ENCODE measurements at regions not wholly inside any gene's neighbourhood (a gene's known extent, or its start where the extent isn't known, plus 50 kb on each side); places are given as distances from the start of the nearest gene placed in this dataset.

GRCh38 chr7:94311515-94311914 is 83.2 kb upstream of the COL1A2 start:
- H3K23me2 ChIP-seq (ENCODE audit: low read depth, low read length): no peaks in the 10 kb centered on the region
- ChIA-PET POLR2A (ENCODE audit: partially characterized antibody) (no interaction called here), CTCF (ENCODE audit: partially characterized antibody) (no interaction called here)
- no peak overlapping the region for H4K91ac ChIP-seq (replicated peaks; ENCODE audit: insufficient read length, low read length)
- no peak overlapping the region for H3K4me2 ChIP-seq (ENCODE audit: insufficient read depth in 1 of 2, low read depth in 2 of 2, low read length in 2 of 2)
- H3K23ac ChIP-seq (ENCODE audit: insufficient read length): no peak overlapping the region
- no peak overlapping the region for H2BK20ac ChIP-seq (ENCODE audit: low read length)
- no peaks in the 10 kb centered on the region for H3K79me2 ChIP-seq (ENCODE audit: control insufficient read depth in 1 of 2, insufficient read depth in 2 of 2, low read length in 2 of 2)
- no peak overlapping the region for H3K14ac ChIP-seq (ENCODE audit: insufficient read length)
- TF ChIP-seq NANOG (IDR thresholded peaks at IDR 0.05; ENCODE audit: insufficient read depth, low read depth, low read length, poor library complexity, severe bottlenecking) (no peak), TEAD4 (IDR thresholded peaks at IDR 0.05; ENCODE audit: low read depth, low read length) (no peak), SUZ12 (IDR thresholded peaks at IDR 0.05; ENCODE audit: low read length) (no peak), CEBPB (IDR thresholded peaks at IDR 0.05; ENCODE audit: low read depth, low read length) (no peak), POLR2AphosphoS5 (IDR thresholded peaks at IDR 0.05; ENCODE audit: low read depth, low read length) (no peak), ASH2L (IDR thresholded peaks at IDR 0.05; ENCODE audit: low read length) (no peak)
- TF ChIP-seq, protein P1, sequence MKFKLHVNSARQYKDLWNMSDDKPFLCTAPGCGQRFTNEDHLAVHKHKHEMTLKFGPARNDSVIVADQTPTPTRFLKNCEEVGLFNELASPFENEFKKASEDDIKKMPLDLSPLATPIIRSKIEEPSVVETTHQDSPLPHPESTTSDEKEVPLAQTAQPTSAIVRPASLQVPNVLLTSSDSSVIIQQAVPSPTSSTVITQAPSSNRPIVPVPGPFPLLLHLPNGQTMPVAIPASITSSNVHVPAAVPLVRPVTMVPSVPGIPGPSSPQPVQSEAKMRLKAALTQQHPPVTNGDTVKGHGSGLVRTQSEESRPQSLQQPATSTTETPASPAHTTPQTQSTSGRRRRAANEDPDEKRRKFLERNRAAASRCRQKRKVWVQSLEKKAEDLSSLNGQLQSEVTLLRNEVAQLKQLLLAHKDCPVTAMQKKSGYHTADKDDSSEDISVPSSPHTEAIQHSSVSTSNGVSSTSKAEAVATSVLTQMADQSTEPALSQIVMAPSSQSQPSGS (IDR thresholded peaks at IDR 0.05; ENCODE audit: low read length): no peak
- H2BK15ac ChIP-seq (ENCODE audit: low read length): no peak overlapping the region
- no peaks in the 10 kb centered on the region for H4K20me1 ChIP-seq (replicated peaks in 1 of 2; ENCODE audit: control insufficient read depth in 1 of 2, insufficient read depth in 2 of 2, low read length in 2 of 2)
- WGBS, 2 experiments (ENCODE audit: extremely low coverage in 1 of 2, insufficient coverage in 1 of 2, insufficient read length in 1 of 2, insufficient replicate concordance in 2 of 2, low coverage in 1 of 2, low lambda C conversion rate in 2 of 2, missing lambda C conversion rate in 1 of 2): 93% methylated on average over 6 of the region's 6 CpGs; no CpG with 5 or more reads in 1 of the 2 experiments
- H4K8ac ChIP-seq (ENCODE audit: extremely low read depth, insufficient read depth, low read length): no peak overlapping the region
- no peak overlapping the region for H2AK5ac ChIP-seq (ENCODE audit: low read depth, low read length)
- H3K36me3 ChIP-seq (ENCODE audit: control insufficient read depth in 2 of 4, insufficient read depth in 4 of 4, low read length in 3 of 4): no peaks in the 10 kb centered on the region
- no peak overlapping the region for H4K5ac ChIP-seq (ENCODE audit: insufficient read length, low read depth, low read length)
- H3K4me3 ChIP-seq (ENCODE audit: extremely low read depth in 1 of 4, insufficient read depth in 2 of 4, low read depth in 3 of 4, low read length in 4 of 4): no peak overlapping the region
- no peak for FAIRE-seq
- no peak overlapping the region for H3K56ac ChIP-seq (replicated peaks; ENCODE audit: insufficient read length, low read depth, low read length)
- no peak for DNase-seq (ENCODE audit: low read depth in 1 of 2, low spot score in 2 of 2)
- H2BK5ac ChIP-seq (ENCODE audit: low read depth, low read length): no peak overlapping the region
- no peak overlapping the region for H3K9ac ChIP-seq (replicated peaks in 1 of 4; ENCODE audit: extremely low read depth in 1 of 4, low read depth in 3 of 4, low read length in 3 of 4)
- no peak overlapping the region for H2BK12ac ChIP-seq (ENCODE audit: low read depth, low read length)
- no peaks in the 10 kb centered on the region for H3K9me3 ChIP-seq (ENCODE audit: insufficient read depth in 2 of 2, low read depth in 1 of 2, low read length in 1 of 2)
- no peaks in the 10 kb centered on the region for H3K79me1 ChIP-seq (ENCODE audit: low read depth, low read length)
- H3K27me3 ChIP-seq (replicated peaks in 1 of 4; ENCODE audit: control insufficient read depth in 3 of 4, extremely low read depth in 1 of 4, insufficient read depth in 3 of 4, low read length in 3 of 4): no peaks in the 10 kb centered on the region
- no peak overlapping the region for H2AFZ ChIP-seq (ENCODE audit: low read length)
- no peak overlapping the region for H3K4ac ChIP-seq (replicated peaks; ENCODE audit: insufficient read length, low read depth, low read length)
- no peak overlapping the region for H3K18ac ChIP-seq (ENCODE audit: extremely low read depth, low read length)
- no peak overlapping the region for H2BK120ac ChIP-seq (replicated peaks; ENCODE audit: low read depth, low read length)
- no peaks in the 10 kb centered on the region for H3K4me1 ChIP-seq (replicated peaks in 1 of 4; ENCODE audit: control insufficient read depth in 3 of 4, insufficient read depth in 4 of 4, low read length in 3 of 4)
- H3K27ac ChIP-seq (ENCODE audit: low read depth, low read length): no peak overlapping the region

Measured in H1 (cell line).